Stimulated activated CD4-positive, alpha-beta T cell treated with anti-CD3 and anti-CD28 coated beads, Interleukin-2, amount 100 ng/mL, for 4 hours (primary cell): ENCODE measurements at regions not wholly inside any gene's neighbourhood (a gene's known extent, or its start where the extent isn't known, plus 50 kb on each side); places are given as distances from the start of the nearest gene placed in this dataset.

Experiments
- DNase-seq: peaks from one replicate; pipeline ENCODE4 v3.0.0-alpha.2; 2020; ENCODE audit warnings: low read depth

DNA sequence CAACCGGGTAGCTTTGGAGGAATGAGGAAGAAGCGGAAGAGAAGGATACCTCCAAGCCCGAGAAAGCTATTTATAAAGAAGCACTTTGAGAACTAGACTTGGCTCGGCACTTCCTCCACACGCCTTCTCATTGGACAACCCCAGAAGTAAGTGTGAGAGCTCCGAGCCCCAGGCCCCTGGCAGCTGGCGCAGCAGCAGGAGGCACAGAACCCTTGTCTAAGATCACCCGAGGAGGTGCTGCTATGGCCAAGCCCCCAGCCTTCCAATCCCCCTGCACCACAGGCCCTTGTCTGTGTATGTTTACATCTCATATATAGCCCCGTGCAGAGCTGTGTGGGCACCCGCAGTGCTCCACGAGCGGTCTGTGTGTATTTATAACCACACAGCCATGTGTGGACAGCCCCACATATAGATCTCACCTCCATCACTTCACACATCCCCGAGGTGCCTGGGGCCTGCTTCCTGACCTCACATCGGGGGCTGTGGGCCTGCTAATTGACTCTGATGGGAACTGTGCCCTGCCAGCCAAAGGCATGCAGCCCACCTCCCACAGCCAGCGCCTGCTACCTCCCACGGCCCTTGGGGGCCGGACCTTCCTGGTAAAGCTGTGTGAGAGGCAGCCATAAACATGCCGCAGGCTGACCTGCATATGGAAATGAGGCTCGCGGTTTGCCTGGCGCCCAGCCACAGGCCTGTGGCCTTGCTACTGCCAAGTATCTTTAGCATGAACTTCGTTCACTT, 96.1 kb downstream of the C17orf67 start:
- no peak for DNase-seq

DNA sequence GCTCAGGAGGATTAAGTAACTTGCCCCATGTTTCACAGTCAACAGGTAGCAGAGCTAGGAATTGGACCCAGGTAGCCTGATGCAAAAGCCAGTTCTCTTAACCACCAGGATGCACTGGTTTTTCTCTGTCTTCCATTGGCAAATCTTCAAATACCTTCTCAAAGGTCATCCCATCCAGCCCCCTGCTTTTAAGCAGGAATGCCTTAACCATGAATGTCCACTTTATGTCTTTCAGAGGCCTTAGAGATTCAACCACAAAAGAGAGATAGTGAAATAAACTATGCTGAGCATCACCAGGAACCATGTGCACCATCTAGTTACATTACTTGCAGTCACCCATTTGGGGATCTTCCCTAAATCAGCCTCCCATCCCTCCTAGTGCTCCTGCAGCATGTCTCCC, 94.3 kb downstream of the C17orf67 start:
- DNase-seq, result no peak

DNA sequence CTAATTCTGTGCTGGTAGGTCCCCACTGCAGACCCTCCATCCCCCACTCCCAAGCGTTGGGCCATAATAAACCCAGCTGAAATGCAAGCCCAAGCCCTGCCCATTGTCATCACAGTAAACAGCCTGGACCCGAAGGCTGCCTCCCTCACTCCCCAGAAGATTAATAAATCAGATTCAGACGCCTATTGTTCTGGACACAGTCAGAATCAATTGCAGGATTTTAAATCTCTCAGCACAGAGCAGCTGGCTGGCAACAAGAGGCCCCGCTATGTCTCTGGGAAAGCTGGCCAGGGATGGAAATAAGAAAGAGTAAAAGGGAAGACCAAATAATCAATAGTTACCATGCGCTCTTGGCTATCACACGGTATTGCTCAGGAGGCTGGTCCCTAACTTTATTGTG, 93.9 kb downstream of the C17orf67 start:
- DNase-seq, result no peak

DNA sequence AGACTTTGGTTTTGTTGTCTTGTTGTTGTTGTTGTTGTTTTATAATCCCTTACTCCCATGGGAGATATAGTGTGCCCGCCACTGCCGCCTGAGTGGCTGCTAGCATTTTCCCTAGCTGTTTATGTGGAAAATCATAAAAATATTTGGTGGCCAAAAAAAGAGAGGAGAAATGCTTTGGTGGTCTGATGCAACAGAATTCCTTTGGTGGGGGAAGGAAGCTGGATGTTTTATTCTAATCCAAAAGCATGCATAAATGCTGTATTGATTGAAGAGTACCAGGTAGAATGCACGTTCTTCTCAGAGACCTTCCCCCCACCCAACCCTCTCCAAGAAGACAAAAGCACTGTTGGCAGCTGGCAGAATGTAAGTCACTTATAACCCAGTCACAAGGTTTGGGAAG, 93.2 kb downstream of the C17orf67 start:
- no peak for DNase-seq
